ENCODE measurements at regions not wholly inside any gene's neighbourhood (a gene's known extent, or its start where the extent isn't known, plus 50 kb on each side); places are given as distances from the start of the nearest gene placed in this dataset.
"Not testable (repeated sequence)": the region's sequence is repeated elsewhere in the genome, so short reads cannot be mapped to it uniquely, and the experiment has no call there.

- peak; percentile 28 to 64 for DNase-seq
Measured at GRCh38 chr21:35840197-35840799, 220.0 kb downstream of the SETD4 start.

GRCh38 chr21:35838987-35839763 lies 221.2 kb downstream of the SETD4 start:
- DNase-seq: no peak

GRCh38 chr21:35838350-35838749 lies 222.0 kb downstream of the SETD4 start:
- DNase-seq: no peak

GRCh38 chr21:35833991-35834390 lies 226.3 kb downstream of the SETD4 start:
- no peak for DNase-seq

GRCh38 chr21:35833388-35833787 lies 226.9 kb downstream of the SETD4 start:
- no peak for DNase-seq

- DNase-seq: no peak
Measured at GRCh38 chr21:35831230-35831629, 229.1 kb downstream of the SETD4 start.

- DNase-seq: no peak
Measured at GRCh38 chr21:35829067-35829466, 231.3 kb downstream of the SETD4 start.

- DNase-seq: no peak
Measured at GRCh38 chr21:35828161-35828560, 232.2 kb downstream of the SETD4 start.

- no peak for DNase-seq
Measured at GRCh38 chr21:35827004-35827403, 233.3 kb downstream of the SETD4 start.

- DNase-seq: no peak
Measured at GRCh38 chr21:35825370-35826353, 234.7 kb downstream of the SETD4 start.

- no peak for DNase-seq
Measured at GRCh38 chr21:35824136-35824535, 236.2 kb downstream of the SETD4 start.

- DNase-seq: no peak
Measured at GRCh38 chr21:35819134-35819533, 241.2 kb downstream of the SETD4 start.

- DNase-seq: no peak
Measured at GRCh38 chr21:35818597-35818996, 241.7 kb downstream of the SETD4 start.

GRCh38 chr21:35814858-35815619 lies 245.3 kb downstream of the SETD4 start:
- DNase-seq: no peak

- DNase-seq: no peak
Measured at GRCh38 chr21:35812679-35813078, 247.6 kb downstream of the SETD4 start.

- DNase-seq: no peak
Measured at GRCh38 chr21:35811191-35811806, 249.0 kb downstream of the SETD4 start.

GRCh38 chr21:35810431-35810970 lies 249.8 kb downstream of the SETD4 start:
- no peak for DNase-seq

GRCh38 chr21:35801391-35801790 lies 258.9 kb downstream of the SETD4 start:
- no peak for DNase-seq

- DNase-seq: not testable (repeated sequence)
Measured at GRCh38 chr21:35800796-35801385, 259.4 kb downstream of the SETD4 start.

- DNase-seq: no peak
Measured at GRCh38 chr21:35796844-35797243, 263.5 kb downstream of the SETD4 start.

- not testable (repeated sequence) for DNase-seq
Measured at GRCh38 chr21:35794527-35794926, 265.8 kb downstream of the SETD4 start.
